UCSD-AML1 (cell line): ENCODE measurements at regions not wholly inside any gene's neighbourhood (a gene's known extent, or its start where the extent isn't known, plus 50 kb on each side); places are given as distances from the start of the nearest gene placed in this dataset.

Experiments used
- DNase-seq: peaks from one replicate; lab custom pipeline; 2025; ENCODE audit not compliant: unreplicated experiment; lab: John Stamatoyannopoulos, UW

GRCh38 chr2:128467321-128467969, 148.8 kb upstream of the HS6ST1 start:
- DNase-seq: no peak

- DNase-seq: no peak
These were observed 149.7 kb upstream of the HS6ST1 start for GRCh38 chr2:128468186-128468920.

GRCh38 chr2:128469203-128469602, 150.5 kb upstream of the HS6ST1 start:
- no peak for DNase-seq

GRCh38 chr2:128469875-128470274, 151.2 kb upstream of the HS6ST1 start:
- DNase-seq: no peak

DNA sequence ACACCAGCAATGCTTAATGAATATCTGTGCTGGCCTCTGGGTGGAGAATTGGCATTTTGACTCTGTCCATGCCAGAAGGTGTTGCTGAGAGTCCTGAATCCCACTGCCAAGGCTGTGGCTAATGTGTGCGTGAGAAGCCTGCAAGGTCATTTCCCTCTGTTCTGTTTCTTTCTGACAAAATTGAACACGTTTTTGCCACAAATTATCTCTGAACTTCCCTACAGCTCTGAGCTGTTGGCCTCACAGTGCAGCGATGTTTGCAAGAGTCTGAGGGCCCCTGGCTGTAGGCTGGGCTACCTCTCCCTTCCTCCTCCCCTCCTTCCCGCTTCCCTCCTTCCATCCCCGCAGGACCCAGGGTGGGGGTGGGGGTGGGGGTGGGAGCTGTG, 154.1 kb upstream of the HS6ST1 start:
- no peak for DNase-seq

DNA sequence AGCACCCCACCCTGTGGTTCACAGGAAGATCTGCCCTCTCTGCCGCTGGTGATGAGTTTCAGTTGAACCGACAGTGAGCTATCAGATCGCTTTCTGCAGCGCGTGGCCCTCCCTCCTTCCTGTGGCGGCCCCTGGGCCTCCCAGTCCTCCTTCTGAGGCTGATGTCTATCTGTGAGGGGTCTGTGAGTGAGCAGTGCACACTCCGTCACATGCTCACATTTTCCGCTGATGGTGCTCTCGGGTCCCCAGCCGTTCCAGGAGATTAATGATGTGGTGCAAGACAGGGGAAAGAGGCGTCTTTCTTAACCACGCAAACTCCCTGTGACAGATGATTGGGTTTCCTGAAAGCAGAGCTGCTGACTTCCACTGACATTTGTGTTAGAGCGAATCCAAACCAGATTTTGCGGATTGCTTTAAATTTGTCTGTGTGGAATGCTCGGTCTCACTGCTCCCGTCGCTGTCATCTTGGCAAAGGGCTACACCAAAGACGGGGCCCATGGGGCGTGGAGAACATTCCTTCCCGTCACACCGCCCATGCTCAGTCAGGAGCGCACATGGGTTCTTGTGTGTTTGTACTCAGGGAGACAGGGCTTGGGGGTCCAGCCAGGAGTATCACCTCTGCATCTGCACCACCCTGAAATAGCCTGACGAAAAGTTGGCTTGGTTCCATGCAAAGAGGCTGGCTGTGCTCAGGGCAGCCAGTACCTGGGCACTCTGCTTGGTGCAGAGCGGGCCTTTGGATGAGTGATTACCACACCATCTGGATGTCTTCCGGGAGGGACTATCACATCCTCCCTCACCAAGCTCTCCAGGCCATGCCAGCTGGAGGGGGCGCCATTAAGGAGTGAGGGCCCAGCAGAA, 154.7 kb upstream of the HS6ST1 start:
- peak; percentile 91 for DNase-seq

DNA sequence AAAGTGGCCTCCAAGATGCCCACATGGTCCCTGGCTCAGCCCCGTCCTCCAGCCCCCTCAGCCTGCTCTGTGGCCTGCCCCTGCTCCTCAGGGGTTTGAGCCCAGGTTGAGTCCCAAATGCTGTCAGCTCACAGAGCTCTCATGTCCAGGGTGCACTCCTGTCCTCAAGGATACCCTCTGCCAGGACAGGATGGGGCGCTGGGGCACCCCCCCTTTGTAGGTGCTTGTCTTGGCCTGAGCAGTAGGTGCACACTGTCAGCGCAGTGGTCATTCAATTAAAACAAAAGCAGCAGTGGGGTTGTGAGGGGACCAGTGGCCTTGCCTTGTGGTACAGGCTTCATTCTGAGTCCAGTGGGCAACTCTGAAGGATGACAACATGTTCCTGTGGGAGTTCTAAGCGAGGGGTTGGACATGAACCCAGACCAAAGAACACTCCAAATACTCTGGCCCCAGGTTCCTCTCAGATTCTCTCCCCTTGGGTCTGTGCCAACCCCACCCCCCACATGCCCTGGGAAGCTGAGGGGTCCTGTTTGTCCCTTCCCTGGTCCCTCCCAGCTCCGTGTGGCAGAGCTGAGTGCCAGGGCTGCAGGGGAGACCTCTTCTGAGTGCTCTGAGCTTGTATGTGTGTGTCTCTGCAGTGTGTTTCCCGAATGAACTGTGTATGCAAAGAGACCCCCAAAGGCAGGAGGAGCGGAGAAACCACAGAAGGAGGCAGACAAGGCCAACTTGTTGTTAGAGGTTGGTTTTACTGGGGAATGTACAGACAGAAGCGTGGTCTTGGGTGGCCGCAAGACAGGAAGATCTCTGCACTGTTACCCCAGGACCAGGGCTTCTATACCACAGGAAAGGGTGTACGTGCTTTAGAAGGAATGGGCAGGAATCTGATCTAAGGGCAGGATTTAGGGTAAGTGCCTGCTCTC, 155.6 kb upstream of the HS6ST1 start:
- DNase-seq: no peak

DNA sequence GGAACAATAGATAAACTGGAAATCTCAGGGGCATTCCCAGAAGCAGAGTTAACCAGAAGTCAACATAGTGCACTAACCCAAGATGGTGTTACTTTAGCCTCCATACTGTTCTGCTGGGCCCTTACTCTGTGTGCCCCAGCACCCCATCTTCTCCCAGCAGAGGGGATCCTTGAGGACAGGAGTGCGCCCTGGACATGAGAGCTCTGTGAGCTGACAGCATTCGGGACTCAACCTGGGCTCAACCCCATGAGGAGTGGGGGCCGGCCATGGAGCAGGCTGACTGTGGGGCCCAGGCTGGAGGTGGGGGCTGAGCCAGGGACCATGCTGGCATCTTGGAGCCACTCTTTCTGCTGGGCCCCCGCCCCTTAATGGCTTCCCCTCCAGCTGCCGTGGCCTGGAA, 156.3 kb upstream of the HS6ST1 start:
- no peak for DNase-seq

GRCh38 chr2:128475427-128476211, 157.0 kb upstream of the HS6ST1 start:
- DNase-seq: no peak

DNA sequence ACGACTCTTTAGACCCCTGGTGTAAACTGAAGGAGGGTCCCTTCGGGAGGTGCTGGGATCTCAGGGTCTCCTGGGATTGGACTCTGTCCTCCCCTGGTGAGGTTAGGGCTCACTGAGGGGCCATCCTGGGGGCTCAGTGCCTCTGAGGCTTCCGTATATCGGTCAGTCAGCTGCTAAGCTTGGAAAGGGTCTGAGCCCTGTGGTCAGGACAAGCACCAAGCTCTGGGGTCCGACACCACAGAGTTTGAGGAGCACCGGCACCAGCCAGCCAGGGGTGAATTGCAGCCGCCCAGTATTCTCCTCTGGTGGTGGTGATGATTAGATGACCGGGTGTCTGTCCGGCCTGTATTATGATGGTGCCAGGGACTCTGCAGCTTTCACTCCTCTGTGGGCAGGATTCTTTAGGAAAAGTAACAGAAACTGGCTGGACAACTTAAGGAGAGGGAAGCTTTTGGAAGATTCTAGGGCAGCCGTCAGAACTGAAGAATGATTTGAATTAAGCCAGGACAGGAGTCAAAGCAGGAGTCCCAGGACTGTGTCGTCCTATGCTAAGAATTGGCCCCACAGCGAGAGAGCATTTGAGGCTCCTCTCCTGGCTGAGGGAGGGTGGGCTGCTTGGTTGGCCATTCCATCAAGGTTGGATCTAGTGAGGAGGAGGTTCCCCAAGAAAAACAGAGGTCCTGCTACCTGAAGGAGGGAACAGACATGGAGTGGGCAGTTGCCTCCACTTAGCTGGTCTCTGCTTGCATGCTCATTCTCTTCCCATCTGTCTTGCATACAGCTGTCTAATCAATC, 158.6 kb upstream of the HS6ST1 start:
- DNase-seq: no peak

GRCh38 chr2:128477891-128478290, 159.2 kb upstream of the HS6ST1 start:
- DNase-seq: no peak

- DNase-seq: no peak
These were observed 167.3 kb upstream of the HS6ST1 start for GRCh38 chr2:128485761-128486639.

DNA sequence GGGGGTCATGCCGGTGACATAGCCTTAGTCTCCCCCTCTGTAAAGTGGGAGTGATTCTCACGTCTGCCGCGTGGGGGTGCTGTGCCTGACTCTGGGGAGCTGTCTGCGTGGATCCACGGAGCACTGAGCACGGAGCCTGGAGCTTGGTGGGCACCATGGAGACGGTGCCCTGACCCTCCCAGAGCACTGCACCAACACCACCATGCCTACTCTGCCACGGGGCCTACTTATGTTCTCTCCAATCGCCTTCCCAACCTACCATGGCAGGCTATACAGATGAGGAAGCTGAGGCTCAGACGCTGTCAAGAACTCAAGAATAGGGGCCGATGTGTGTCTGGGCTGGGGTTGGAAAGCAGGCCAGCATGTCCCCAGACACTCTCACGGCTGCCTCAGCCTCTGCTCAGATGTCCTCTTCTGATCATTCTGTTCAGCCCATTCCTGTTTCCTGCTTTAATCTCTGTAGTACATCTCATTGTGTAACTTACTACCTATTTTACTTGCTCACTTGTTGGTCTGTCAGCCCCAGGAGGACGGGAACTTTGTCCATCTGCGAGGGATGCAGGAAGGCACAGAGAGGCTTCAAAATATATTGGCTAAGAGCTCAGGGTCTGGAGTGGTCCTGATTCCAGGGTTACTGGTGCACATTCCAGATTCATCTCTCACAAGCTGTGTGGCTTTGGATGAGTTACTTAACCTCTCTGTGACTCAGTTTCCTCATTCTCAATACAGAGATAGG, 168.1 kb upstream of the HS6ST1 start:
- no peak for DNase-seq

- DNase-seq: no peak
These were observed 169.2 kb upstream of the HS6ST1 start for GRCh38 chr2:128487650-128488387.

DNA sequence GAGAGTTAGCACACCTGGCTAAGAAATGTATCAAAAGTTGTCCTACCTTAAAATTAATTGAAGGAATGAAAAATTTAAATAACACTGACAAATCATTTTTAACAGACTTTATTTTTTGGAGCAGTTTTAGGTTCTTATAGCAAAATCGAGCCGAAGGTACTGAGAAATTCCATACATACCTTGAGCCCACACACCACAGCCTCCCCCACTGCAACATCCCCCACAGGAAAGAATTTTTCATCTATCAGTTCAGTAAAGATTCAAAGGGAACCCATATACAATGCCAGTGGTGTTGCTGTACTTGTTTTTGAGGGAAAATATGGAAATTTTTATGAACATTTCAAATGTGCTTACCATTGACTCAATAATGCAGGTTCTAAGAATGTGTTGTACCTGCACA, 169.8 kb upstream of the HS6ST1 start:
- no peak for DNase-seq

- DNase-seq: no peak
These were observed 171.0 kb upstream of the HS6ST1 start for GRCh38 chr2:128489526-128490273.
